NT2/D1 (cell line): ENCODE measurements at regions not wholly inside any gene's neighbourhood (a gene's known extent, or its start where the extent isn't known, plus 50 kb on each side); places are given as distances from the start of the nearest gene placed in this dataset.

ENCODE experiments used
- SUZ12 ChIP-seq: IDR thresholded peaks from 2 replicates; pipeline ENCODE4 v1.6.1; 2011; ENCODE audit not compliant: insufficient read length, insufficient read depth; ENCODE audit errors: extremely low read depth
- YY1 ChIP-seq: IDR thresholded peaks from 2 replicates; pipeline ENCODE4 v1.6.1; 2011; ENCODE audit not compliant: insufficient read length, insufficient read depth
- ZNF274 ChIP-seq: IDR thresholded peaks from 2 replicates; pipeline ENCODE4 v1.6.1; 2011; ENCODE audit warnings: mild to moderate bottlenecking, low read depth, low read length

DNA sequence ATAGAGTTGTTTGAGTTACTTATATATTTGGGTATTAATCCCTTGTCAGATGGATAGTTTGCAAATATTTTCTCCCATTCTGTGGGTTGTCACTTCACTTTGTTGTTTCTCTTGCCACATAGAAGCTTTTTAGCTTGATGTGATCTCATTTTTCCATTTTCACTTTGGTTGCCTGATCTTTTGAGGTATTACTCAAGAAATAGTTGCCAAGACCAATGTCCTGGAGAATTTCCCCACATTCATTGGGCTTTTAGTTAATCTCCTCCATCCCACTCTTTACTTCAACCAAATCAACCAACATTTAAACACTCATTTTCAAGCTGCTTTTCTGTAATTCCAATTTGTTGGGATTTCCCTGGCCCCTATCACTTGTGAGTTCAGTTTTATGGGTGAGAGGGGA lies 69.0 kb downstream of the LEPR start:
- TF ChIP-seq SUZ12 (no peak), YY1 (no peak), ZNF274 (no peak)
